OCI-LY3 (cell line): ENCODE measurements at regions not wholly inside any gene's neighbourhood (a gene's known extent, or its start where the extent isn't known, plus 50 kb on each side); places are given as distances from the start of the nearest gene placed in this dataset.

Experiments
- H2AFZ ChIP-seq: fragments of 200-600, 300-600 bp; shearing (Covaris generic); 2 replicates; pipeline ENCODE4 v1.6.0; 2014; ENCODE audit warnings: antibody characterized with exemption, low read depth, low read length
- H3K27ac ChIP-seq: fragments of 200-600, 300-600 bp; sonication (generic); 2 replicates; pipeline ENCODE4 v1.5.1; 2014; ENCODE audit warnings: mild to moderate bottlenecking, low read length, moderate library complexity, mixed read lengths
- H3K27me3 ChIP-seq: fragments of 200-600, 300-600 bp; sonication (generic); 2 replicates; pipeline ENCODE4 v1.6.1; 2014; ENCODE audit warnings: low read depth, low read length, mixed read lengths
- H3K36me3 ChIP-seq: fragments of 200-600, 300-600 bp; sonication (generic); replicated peaks from 2 replicates; pipeline ENCODE3; 2014; ENCODE audit warnings: low read depth, low read length, mixed read lengths
- H3K4me1 ChIP-seq: fragments of 300-600, 200-600 bp; sonication (generic); 2 replicates; pipeline ENCODE4 v1.6.1; 2014; ENCODE audit warnings: low read length, mixed read lengths
- H3K4me2 ChIP-seq: fragments of 200-600, 300-600 bp; sonication (generic); 2 replicates; pipeline ENCODE4 v1.6.1; 2014; ENCODE audit warnings: low read length, mixed read lengths
- H3K4me3 ChIP-seq: fragments of 300-600, 200-600 bp; sonication (generic); 2 replicates; pipeline ENCODE4 v1.5.1; 2014; ENCODE audit warnings: antibody characterized with exemption, mild to moderate bottlenecking, low read length, moderate library complexity
- H3K79me2 ChIP-seq: fragments of 300-600, 200-600 bp; shearing (Covaris generic); 2 replicates; pipeline ENCODE4 v1.6.1; 2014; ENCODE audit warnings: mild to moderate bottlenecking, low read length, mixed read lengths
- H3K9ac ChIP-seq: fragments of 300-600, 200-600 bp; shearing (Covaris generic); 2 replicates; pipeline ENCODE4 v1.6.0; 2014; ENCODE audit warnings: mild to moderate bottlenecking, low read length, moderate library complexity
- H3K9me3 ChIP-seq: fragments of 200-600, 300-600 bp; shearing (Covaris generic); 2 replicates; pipeline ENCODE4 v1.6.1; 2014; ENCODE audit warnings: low read length, mixed read lengths; ENCODE audit not compliant: insufficient read depth
- H4K20me1 ChIP-seq: fragments of 200-600, 300-600 bp; sonication (generic); 2 replicates; pipeline ENCODE4 v1.6.1; 2016; ENCODE audit warnings: low read length, mixed read lengths; ENCODE audit not compliant: insufficient read depth
- CTCF ChIP-seq: fragments of 200-600, 300-600 bp; sonication (generic); IDR thresholded peaks from 2 replicates; pipeline ENCODE4 v1.5.1; 2014; ENCODE audit warnings: antibody characterized with exemption, low read length, low read depth
- EZH2phosphoT487 ChIP-seq: fragments of 200-600 bp; shearing (Covaris generic); IDR thresholded peaks from 2 replicates; pipeline ENCODE4 v1.6.1; 2018; ENCODE audit warnings: antibody characterized with exemption, mixed run types, low read depth

GRCh38 chr17:71363661-71364060 lies 757.2 kb upstream of the SOX9 start:
- Histone ChIP-seq H3K27ac (no peak overlapping the region), H3K4me1 (no peaks in the 10 kb centered on the region), H3K4me2 (no peak overlapping the region), H3K36me3 (no peaks in the 10 kb centered on the region), H3K27me3 (no peaks in the 10 kb centered on the region), H3K79me2 (no peaks in the 10 kb centered on the region), H4K20me1 (no peaks in the 10 kb centered on the region), H3K9me3 (no peaks in the 10 kb centered on the region), H3K4me3 (no peak overlapping the region), H2AFZ (no peak overlapping the region), H3K9ac (no peak overlapping the region)
- TF ChIP-seq EZH2phosphoT487 (no peak), CTCF (no peak)

- H3K4me3 ChIP-seq: no peak overlapping the region
- H3K4me1 ChIP-seq: no peaks in the 10 kb centered on the region
- H2AFZ ChIP-seq: no peak overlapping the region
- no peaks in the 10 kb centered on the region for H3K27me3 ChIP-seq
- H3K79me2 ChIP-seq: no peaks in the 10 kb centered on the region
- TF ChIP-seq EZH2phosphoT487: no peak
- TF ChIP-seq CTCF: no peak
- H3K4me2 ChIP-seq: no peak overlapping the region
- no peak overlapping the region for H3K9ac ChIP-seq
- no peaks in the 10 kb centered on the region for H3K36me3 ChIP-seq
- H4K20me1 ChIP-seq: no peaks in the 10 kb centered on the region
- no peak overlapping the region for H3K27ac ChIP-seq
- H3K9me3 ChIP-seq: no peaks in the 10 kb centered on the region
Measured at GRCh38 chr17:71371809-71372208, 749.0 kb upstream of the SOX9 start.

GRCh38 chr17:71375948-71376347 lies 744.9 kb upstream of the SOX9 start:
- Histone ChIP-seq H3K36me3 (no peaks in the 10 kb centered on the region), H3K79me2 (no peaks in the 10 kb centered on the region), H3K4me1 (no peaks in the 10 kb centered on the region), H4K20me1 (no peaks in the 10 kb centered on the region), H2AFZ (no peak overlapping the region), H3K4me3 (no peak overlapping the region), H3K27me3 (no peaks in the 10 kb centered on the region), H3K4me2 (no peak overlapping the region), H3K9ac (no peak overlapping the region), H3K27ac (no peak overlapping the region), H3K9me3 (no peaks in the 10 kb centered on the region)
- no peak for TF ChIP-seq CTCF
- TF ChIP-seq EZH2phosphoT487: no peak

- H3K79me2 ChIP-seq: no peaks in the 10 kb centered on the region
- H3K27ac ChIP-seq: no peak overlapping the region
- no peaks in the 10 kb centered on the region for H3K9me3 ChIP-seq
- no peak overlapping the region for H3K4me3 ChIP-seq
- H3K27me3 ChIP-seq: no peaks in the 10 kb centered on the region
- no peak overlapping the region for H2AFZ ChIP-seq
- no peaks in the 10 kb centered on the region for H3K4me1 ChIP-seq
- no peak overlapping the region for H3K9ac ChIP-seq
- TF ChIP-seq EZH2phosphoT487: no peak
- no peak for TF ChIP-seq CTCF
- H3K4me2 ChIP-seq: no peak overlapping the region
- no peaks in the 10 kb centered on the region for H4K20me1 ChIP-seq
- no peaks in the 10 kb centered on the region for H3K36me3 ChIP-seq
Measured at GRCh38 chr17:71376933-71377332, 743.9 kb upstream of the SOX9 start.
